Peyer's patch (tissue), 4 donors: ENCODE measurements at regions not wholly inside any gene's neighbourhood (a gene's known extent, or its start where the extent isn't known, plus 50 kb on each side); places are given as distances from the start of the nearest gene placed in this dataset.

Source experiments
- DNase-seq, 3 donors: peaks; one replicate each; pipeline ENCODE4 v3.0.0-alpha.2; 2017 to 2019
- H3K27ac ChIP-seq, 4 donors: fragments of 200-600 bp; sonication (generic); one replicate each; pipeline ENCODE4 v1.5.1; 2016 to 2019
- H3K27me3 ChIP-seq, 2 donors: fragments of 200-600 bp; sonication (generic); one replicate each; pipeline ENCODE4 v1.5.1; 2019
- H3K36me3 ChIP-seq, 3 donors: fragments of 200-600 bp; sonication (generic); one replicate each; pipeline ENCODE4 v1.5.1; 2016 to 2019
- H3K4me1 ChIP-seq, 4 donors: fragments of 200-600 bp; sonication (generic); one replicate each; pipeline ENCODE4 v1.5.1; 2016 to 2019
- H3K4me3 ChIP-seq, 4 donors: fragments of 200-600 bp; sonication (generic); 1 replicate in 3 of 4; 2 replicates in 1 of 4; pipeline ENCODE4 v1.5.1; 2016 to 2019; ENCODE audit warnings: mild to moderate bottlenecking in 1 of 4
- H3K9me3 ChIP-seq, 4 donors: fragments of 200-600 bp; sonication (generic); one replicate each; pipeline ENCODE4 v1.5.1; 2016 to 2019; ENCODE audit warnings: mild to moderate bottlenecking in 1 of 4
- CTCF ChIP-seq, 6 experiments: fragments of 450-650 bp in 4 of 6; fragments of 200-600 bp in 2 of 6; sonication (generic) in 1 of 6; IDR thresholded peaks; one replicate each; pipeline ENCODE4 v1.5.1; 2017 to 2019; ENCODE audit warnings: antibody characterized with exemption in 6 of 6, mild to moderate bottlenecking in 3 of 6, moderate library complexity in 1 of 6
- POLR2A ChIP-seq, 2 donors: fragments of 450-650 bp; IDR thresholded peaks; one replicate each; pipeline ENCODE4 v1.5.1; 2017; ENCODE audit warnings: antibody characterized with exemption in 2 of 2, mild to moderate bottlenecking in 2 of 2, moderate library complexity in 2 of 2

- Histone ChIP-seq H3K36me3 (no peaks in the 10 kb centered on the region), H3K4me3 (no peak overlapping the region), H3K27me3 (no peaks in the 10 kb centered on the region), H3K9me3 (peaks cover 0 to 3% (median 2%) of the 10 kb centered on the region in 4 donors), H3K27ac (no peak overlapping the region), H3K4me1 (no peaks in the 10 kb centered on the region)
- DNase-seq, result no peak
- TF ChIP-seq POLR2A (IDR thresholded peaks at IDR 0.05) (no peak), CTCF (IDR thresholded peaks at IDR 0.05) (no peak)
Observed at GRCh38 chr7:106795084-106795876, 69.8 kb upstream of the PIK3CG start.

GRCh38 chr7:106795877-106796231, 69.2 kb upstream of the PIK3CG start:
- H3K27ac ChIP-seq, result no peak overlapping the region
- no peak for TF ChIP-seq POLR2A (IDR thresholded peaks at IDR 0.05)
- TF ChIP-seq CTCF (IDR thresholded peaks at IDR 0.05), result no peak
- H3K27me3 ChIP-seq, result no peaks in the 10 kb centered on the region
- no peak overlapping the region for H3K4me3 ChIP-seq
- DNase-seq, result no peak
- peaks cover 0 to 3% (median 2%) of the 10 kb centered on the region in 4 donors for H3K9me3 ChIP-seq
- no peaks in the 10 kb centered on the region for H3K36me3 ChIP-seq
- no peaks in the 10 kb centered on the region for H3K4me1 ChIP-seq

GRCh38 chr7:106797937-106798336, 67.1 kb upstream of the PIK3CG start:
- TF ChIP-seq POLR2A (IDR thresholded peaks at IDR 0.05), result no peak
- no peak for TF ChIP-seq CTCF (IDR thresholded peaks at IDR 0.05)
- Histone ChIP-seq H3K27me3 (no peaks in the 10 kb centered on the region), H3K4me3 (no peak overlapping the region), H3K27ac (no peak overlapping the region), H3K9me3 (peaks cover 0 to 3% (median 2%) of the 10 kb centered on the region in 4 donors), H3K4me1 (no peaks in the 10 kb centered on the region), H3K36me3 (no peaks in the 10 kb centered on the region)
- no peak for DNase-seq

GRCh38 chr7:106802589-106802988, 62.5 kb upstream of the PIK3CG start:
- no peak for DNase-seq

GRCh38 chr7:106806556-106806955, 58.5 kb upstream of the PIK3CG start:
- Histone ChIP-seq H3K36me3 (no peaks in the 10 kb centered on the region), H3K27ac (no peak overlapping the region), H3K27me3 (no peaks in the 10 kb centered on the region), H3K4me1 (no peaks in the 10 kb centered on the region), H3K9me3 (no peaks in the 10 kb centered on the region), H3K4me3 (no peak overlapping the region)
- TF ChIP-seq CTCF (IDR thresholded peaks at IDR 0.05), result no peak
- TF ChIP-seq POLR2A (IDR thresholded peaks at IDR 0.05), result no peak
- DNase-seq, result no peak

More at GRCh38 chr7:106802589-106802988, 62.5 kb upstream of the PIK3CG start:
- Histone ChIP-seq H3K27me3 (no peaks in the 10 kb centered on the region), H3K27ac (no peak overlapping the region), H3K4me1 (no peaks in the 10 kb centered on the region), H3K4me3 (no peak overlapping the region), H3K36me3 (no peaks in the 10 kb centered on the region), H3K9me3 (peaks cover 0 to 3% (median 1%) of the 10 kb centered on the region in 4 donors)
- no peak for TF ChIP-seq POLR2A (IDR thresholded peaks at IDR 0.05)
- TF ChIP-seq CTCF (IDR thresholded peaks at IDR 0.05), result no peak
